Right lung (tissue), 2 donors: ENCODE measurements at regions not wholly inside any gene's neighbourhood (a gene's known extent, or its start where the extent isn't known, plus 50 kb on each side); places are given as distances from the start of the nearest gene placed in this dataset.
A peak's percentile ranks its signal among the peaks of the same experiment; 100 is the strongest.

ENCODE experiments used
- DNase-seq, 2 donors: peaks; one replicate each; pipeline ENCODE4 v3.0.0-alpha.2; 2013

DNA sequence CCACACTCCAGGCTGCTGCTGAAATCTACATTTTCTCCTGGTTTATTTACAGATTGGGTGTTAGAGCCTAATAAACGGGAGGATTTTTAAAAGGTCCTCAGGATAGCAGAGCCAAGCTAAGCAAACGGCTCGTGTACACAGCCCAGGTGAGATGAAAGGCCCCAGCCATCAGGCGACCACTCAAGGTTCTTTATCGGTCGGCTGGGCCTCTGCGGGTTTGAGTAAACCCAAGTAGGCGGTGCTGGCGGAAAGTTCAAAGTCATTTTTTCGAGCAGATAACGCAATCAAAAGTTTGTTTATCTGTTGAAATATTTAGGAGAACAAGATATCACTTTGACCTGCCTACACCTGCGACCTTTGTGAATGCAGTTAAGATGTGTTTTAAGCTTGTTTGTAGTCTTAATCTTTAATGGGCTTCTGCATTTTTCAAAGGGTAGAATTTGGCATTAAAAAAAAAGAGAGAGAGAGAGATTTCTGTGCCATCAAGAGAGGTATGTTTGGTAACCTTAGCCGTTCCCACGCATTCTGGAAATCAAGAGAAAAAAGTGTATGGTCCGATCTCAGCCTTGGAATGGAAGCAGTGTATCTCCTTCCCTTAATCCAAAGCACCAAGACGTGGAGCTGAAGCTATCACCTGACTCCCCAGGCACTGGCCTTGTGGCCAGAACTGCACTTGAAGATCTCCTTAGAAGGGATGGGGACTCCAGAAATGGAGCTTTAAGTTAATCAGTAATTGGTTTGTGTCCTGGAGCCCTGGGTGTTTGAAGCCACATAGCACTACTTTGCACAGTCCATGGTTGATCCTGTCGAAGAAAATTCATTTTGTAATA, 301.7 kb upstream of the IRX5 start:
- peak; percentile 53 to 60 for DNase-seq

DNA sequence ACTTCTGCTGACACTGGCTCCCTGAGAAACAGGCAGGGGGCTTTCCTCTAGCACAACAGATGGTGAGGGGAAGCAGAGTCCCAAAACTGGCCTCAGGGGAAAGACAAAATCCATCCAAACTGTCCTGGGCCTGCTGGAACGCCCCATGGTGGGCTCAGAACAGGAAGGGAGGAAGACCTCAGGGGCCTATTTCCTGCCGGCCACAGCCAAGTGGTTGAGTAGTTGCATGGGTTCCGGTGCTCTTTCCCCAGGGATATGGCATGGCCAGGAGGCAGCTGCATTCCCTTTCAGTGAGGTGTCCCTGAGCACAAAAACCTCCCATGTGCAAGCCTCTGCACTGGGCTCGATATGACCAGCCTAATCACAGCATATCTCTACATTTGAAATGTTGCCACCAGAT, 303.0 kb upstream of the IRX5 start:
- DNase-seq = no peak

DNA sequence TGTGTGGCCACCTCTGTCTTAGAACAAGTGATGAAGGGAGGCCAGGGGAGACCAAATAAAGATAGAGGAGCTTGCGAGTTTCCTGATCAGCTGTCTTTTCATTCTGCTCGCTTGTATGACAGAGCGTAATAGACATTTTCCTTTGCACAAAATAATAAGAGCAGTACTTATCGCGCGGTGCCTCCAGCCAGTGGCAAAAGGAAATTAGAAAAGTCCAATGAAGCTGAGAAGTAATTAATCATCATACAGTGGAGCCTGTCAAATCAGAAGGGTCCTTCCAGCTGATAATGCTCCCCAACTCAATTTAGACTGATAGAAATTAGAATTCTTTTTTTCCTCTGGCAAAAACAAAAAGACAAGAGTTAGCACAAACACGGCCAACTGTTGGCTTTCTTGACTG, 307.0 kb upstream of the IRX5 start:
- no peak for DNase-seq

DNA sequence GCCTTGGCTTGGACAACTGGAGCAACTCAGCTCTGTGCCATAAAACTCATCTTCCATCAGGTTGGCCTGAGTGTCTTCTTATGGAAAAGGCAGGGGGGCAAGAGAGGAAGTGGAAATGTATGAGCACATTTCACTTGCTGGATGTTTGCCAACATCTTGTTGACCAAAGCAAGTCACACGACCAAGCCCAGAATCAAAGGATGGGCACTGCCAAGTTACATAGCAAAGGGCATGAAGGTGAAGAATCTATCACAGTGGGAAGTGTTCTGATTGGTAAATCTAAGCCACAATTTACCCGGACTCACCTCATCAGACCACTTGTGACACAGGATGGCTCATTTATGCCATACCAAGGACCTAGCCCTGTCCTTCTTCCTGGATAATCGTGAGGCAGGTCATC, 310.5 kb upstream of the IRX5 start:
- no peak for DNase-seq

DNA sequence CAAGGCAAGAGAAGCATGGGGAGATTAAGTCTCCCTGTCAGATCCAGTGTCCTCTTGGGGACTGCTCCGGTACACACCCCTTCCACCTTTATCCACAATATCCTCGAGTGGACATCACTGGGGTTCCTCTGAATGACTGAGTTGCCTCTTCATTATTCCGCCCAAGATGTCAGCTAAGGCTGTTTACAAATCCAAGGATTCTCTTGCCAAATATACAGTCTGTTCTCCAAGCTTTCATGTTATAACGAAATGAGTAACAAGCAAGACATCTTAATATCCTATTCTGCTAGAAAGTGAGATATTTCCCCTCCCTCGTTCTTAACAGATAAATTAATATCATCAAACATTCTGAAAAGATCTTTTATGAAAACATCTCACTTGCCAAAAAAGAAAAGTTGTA, 314.1 kb upstream of the IRX5 start:
- DNase-seq = no peak

DNA sequence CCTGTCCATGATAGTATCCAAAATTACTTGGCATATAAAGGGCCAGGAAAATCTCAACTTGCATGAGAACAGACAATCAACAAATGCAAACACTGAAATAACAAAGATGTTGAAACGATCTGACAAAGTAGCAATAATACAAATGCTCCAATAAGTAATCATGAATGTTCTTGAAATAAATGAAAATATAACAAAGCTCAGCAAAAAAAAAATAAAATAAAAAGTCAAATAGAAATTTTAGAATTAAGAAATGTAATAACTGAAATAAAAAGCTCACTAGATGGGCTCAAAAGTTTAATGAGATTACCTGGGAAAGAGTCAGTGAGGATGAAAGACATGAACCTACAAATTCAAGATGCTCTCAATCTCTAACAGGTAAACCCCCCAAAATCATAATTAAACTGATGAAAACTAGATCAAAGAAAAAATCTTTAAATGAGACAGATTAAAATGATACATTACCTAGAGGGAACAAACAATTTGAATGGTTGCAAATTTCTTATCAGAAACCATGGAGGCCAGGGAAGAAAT, 319.0 kb upstream of the IRX3 start:
- DNase-seq = no peak

DNA sequence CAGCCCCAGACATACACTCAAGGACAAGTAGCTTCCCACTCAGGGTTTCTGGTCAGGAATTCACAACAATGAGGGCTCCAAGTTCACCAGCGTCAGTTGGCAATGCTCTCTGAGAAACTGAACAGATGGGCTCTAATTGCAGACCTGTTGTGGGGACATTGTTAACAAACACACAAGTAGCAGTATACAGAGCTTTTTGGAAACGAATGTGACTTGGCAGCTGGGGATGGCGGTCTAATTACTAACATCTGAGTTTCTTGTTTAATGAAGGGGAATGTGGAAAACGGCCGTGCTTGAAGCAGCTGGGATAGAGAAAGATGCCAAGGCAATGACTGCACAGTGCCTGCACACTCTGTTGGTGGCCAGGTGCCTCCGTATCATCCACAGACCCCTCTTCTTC, 316.1 kb upstream of the IRX3 start:
- DNase-seq = no peak

DNA sequence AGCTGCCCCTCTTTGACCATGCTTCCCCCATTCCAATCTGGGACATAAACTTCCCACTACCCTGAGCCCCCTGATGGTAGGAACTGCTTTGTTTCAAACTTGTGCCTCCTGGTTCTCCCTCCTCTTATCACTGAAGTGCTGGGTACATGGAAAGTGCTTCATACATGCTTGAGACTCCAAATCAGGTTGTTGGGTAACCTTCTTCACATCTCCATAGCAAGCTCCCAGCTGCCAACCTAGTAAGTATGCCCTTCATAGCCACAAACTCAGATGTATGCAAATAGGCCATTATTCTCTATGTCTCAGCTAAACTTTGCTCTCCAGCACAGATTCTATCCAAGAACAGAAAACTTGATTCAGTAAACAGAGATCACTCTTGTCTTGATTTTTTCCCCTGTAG, 310.6 kb upstream of the IRX3 start:
- DNase-seq = peak in 1 of 2 donors; percentile 17

DNA sequence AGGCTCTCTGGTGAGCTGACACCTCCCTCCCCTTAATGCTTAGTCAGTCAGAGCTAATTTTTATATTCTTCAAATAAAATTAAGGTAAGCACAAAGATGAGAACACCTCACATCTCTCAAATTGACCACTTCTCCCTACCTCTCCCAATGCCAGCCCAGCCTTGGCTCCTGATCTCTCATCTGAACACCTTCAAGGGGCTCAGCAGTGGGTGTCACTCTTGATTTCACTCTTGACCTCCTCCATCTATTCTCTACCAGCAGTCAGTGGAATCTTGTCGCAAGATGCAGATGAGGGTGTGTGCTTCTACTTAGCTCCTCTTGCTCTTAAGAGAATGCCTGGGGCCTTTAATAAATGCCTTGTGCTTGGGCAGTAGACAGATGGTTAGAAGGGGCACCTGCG, 309.0 kb upstream of the IRX3 start:
- DNase-seq = no peak

DNA sequence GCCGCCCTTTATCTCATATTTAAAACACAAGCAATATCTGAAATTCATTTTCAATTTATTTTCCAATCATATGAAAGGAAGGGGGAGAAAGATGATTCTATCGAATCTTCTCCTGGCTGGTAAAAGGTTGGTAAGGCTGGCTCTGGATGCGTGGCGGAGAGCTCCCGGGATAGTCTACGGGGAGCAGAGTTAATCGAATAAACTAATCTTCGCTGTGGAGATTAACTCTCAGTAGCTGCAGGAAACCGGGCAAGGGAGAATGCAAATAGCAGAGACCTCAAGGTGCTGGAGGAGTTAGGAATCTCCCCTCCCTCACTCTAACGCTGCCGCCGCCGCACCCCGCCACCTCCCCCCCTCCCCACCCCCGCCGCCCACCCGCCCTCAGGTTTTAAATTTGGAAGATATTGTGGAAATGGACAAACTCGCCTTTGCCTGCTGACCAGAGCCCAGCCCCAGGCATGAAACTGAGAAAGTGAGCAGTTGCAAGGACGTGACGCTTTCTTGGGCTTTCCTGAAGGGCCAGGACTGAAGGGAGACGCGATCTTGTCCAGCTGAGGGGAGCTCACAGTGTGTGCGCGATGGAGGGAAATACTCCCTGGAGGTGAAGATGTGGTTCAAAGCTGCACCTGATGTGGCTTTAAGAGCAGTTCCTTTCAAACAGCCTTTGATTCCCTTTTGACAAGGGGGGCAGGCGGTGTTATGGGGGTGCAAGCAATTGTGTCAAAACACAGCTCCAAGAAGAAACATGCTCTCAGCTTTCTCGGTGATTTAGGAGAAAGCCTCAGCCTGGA, 308.2 kb upstream of the IRX3 start:
- no peak for DNase-seq

DNA sequence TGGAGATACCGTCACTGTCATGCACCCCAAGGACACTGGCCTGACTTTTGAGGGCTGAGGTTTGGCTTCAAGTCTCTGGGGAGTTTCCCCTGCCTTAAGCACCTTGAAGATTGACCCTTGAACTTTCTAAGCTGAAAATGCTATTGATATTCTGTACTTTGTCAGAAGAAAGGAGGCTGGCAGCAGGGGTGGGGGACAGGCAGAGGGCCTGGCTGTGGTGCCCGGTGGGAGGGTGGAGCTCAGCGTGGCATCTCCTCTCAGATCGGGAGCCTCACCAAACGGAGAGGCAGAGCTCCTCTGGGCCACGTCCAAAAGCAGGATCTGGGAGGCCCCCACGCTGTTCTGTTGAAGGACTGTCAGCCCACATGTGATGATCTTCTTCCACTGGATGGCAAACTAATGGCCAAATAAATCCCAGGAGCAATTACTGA, 305.2 kb upstream of the IRX3 start:
- DNase-seq = no peak

DNA sequence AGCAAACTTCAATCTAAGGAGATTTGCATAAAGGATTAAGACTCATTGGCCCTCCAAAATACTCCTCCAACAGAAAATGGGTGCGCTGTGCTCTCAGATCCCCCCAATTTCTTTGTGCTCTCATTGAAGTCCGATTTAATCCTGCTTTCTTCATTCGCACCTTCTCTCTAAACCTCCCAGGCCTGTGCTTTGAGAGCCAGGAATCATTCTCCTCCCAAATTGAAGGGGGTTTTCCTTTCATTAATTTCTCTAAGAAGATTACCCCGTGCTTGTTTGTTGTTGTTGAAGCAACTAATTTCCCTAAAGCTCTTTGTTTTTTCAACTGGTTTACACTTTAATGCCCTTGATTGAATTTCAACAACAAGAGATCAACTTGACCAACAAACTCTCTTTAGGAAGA, 304.2 kb upstream of the IRX3 start:
- DNase-seq = no peak

DNA sequence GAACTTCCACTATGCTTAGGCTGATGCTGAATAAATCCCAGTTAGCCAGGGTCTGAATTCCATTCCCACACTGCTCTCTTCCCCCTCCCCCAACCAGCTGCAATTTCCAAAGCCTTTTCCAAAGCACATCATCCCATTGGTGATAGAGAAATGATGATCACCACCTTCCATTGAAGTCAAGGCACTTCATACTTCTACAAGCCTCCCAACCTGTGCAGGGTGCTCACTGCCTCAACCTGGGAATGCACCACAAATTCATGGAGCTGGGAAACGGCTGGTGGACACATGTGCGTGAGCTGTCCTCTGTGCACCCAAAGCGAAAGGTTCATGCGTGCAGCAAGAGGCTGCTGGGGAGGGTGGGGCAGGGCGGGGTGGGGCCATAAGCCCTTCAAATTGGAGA, 302.7 kb upstream of the IRX3 start:
- DNase-seq = no peak

DNA sequence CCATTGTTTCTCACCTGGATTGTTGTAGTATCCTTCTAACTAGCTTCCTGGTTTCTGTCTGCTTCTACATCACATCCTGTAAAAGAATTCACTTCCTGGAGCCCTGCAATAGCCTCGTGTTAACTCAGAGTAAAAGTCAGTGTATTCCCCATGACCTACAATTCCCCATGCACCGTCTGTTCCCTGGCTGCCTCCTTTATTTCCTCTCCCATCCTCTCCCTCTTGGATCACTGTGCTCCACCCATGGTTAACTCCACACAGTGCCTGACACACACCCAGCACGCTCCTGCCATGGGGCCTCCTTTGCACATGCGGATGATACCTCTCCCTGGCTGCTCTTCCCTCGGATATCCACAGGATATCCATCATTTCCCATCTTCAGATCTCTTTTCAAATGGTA, 301.4 kb upstream of the IRX3 start:
- DNase-seq = no peak

DNA sequence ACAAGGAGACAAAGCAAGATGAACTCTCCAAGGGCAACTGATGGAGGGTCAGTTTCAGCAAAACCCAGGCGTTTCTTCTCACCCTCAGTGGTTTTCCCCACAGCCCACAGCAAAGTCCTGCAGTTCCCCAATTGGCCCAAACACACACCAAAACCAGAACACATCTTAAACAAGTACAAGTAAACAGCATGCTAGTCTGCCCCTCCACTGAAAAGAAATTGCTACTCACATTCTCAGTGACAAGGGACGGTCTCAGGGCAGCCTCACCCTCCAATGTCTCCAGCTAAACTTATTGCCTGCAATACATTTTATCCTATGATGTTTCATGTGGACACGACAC, 300.6 kb upstream of the IRX3 start:
- DNase-seq = no peak

DNA sequence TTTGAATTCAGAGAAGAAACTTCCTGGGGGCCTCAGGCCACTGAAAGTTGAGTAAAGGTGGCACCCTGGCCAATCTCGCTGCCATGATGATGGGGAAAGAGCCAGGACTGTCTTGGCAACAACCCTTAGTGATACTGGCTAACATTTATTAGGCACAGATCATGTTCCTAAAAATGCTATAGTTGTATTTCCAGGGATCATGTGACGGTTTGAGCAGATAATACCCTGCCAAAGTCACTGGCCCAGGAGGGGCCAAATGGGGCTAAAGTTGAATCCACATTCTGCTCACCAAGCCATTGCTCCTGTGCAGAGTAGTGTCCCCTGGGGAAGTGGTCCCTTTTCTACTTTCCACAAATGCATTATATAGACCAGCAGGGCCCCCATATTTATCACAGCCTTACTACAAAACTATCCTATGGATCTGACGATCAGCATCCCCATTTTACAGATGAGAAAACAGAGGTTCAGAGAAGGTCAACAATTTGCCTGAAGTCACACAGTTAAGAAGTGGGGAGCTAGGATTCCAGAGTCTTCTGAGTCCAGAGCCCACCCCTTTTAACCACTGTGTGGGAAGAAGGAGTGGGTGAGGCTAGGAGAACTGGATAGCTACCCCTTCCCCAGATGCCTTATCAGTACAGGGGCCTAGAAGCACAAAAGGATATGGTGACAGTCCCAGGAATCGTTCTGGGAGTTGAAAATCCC, 300.0 kb upstream of the IRX3 start:
- DNase-seq = no peak

DNA sequence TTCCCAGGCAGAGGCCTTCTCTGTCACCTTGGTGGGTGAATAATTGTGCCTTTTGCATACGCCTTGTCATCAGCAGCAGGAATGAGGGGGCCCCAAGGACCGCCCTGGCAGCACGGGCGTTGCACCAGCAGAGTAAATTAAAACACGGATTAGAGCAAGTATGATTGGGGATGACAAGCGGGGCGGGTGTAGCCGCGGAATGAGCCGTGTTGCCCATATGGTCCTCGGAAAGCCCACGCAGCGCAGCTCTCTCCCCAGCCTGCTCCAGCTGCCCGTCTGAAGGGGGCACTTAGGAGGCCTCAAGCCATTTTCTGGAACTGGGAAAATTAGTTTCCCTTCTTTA, 299.4 kb upstream of the IRX3 start:
- DNase-seq = no peak

DNA sequence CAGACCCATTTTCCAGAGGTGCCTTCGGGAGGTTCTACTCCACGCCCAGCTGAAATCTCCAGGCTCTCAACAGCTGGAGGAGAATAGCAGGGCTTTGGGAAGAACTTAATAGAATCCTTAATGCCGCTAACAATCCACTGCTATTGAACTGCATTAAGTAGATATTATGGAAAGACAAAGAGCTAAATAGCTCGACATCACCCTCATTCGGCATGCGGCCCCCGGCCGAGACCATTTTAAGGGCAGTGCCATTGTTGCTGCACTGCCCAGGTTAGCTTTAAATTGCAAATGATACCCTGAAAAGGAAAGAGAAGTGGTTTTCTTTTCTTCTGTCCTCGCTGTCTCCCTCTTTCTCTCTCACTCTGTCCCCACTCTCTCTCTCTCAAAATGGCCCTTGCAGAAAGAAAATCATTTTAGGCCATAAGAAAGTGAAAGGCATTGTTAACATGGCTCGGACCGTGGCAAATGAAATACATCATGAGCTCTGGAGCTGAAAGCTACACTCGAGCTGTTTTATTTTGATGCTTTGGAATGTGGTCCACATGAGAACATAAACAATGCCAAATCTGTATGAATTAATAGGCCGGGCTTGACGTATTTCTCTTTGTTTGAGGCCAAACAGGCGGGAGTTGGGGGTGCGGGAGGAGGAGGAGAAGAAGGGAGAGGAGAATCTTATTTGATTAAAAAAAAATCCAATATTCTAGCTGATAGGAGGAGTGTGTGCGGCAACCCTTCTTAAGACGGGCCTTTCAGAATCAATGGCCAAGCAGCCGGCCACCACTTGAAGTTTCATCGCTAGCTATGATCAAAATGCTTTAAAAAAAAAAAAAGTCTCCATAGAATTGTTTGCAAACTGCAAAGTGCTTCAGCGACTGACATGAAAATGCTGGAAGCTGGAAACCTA, 298.8 kb upstream of the IRX3 start:
- no peak for DNase-seq

DNA sequence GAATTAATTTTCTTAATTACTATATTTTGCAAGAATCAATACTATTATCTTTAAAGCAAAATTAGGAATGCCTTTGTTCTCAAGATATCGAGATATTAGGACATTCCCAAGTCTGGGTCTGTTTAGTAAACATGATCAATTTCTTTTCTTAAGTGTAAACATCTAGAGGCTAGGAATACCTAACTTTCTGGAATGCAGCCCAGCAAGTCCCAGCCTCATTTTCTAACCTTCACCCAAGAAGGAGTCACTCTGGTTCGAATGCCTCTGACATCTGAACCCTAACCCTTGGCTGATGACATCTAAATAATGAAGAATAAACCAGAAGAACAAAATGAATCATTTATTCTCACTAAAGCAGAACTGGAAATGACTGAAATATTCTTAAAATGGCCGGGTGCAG, 297.5 kb upstream of the IRX3 start:
- DNase-seq = no peak

DNA sequence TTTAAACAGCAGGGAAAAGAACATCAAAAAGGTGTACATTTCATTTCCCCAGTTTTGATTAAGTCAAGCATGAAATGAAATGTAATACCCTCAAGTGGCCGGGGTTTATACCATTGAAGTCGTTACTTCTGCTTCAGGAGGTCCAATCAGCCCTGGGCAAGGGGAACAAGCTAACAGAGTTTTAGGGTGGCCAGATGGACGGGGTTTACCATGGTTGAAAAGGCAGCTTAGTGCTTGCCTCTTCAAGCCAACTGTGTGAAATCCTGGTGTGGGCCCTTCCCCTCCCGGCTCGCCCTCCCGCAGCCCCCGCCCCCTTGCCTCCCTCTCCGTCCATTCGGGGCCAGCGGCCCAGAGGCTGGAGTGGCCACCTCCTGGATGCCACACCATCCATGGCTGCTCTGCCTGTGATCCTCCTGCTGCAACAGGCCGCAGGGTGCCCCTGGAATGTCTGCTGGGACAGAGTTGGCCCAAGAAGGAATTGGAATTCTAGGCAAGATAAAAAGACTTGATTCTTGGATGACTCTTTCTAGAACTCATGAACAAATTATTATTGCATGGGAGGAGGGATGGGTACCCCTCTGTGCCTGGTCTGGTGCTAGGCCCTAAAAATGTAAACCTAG, 296.2 kb upstream of the IRX3 start:
- DNase-seq = no peak

DNA sequence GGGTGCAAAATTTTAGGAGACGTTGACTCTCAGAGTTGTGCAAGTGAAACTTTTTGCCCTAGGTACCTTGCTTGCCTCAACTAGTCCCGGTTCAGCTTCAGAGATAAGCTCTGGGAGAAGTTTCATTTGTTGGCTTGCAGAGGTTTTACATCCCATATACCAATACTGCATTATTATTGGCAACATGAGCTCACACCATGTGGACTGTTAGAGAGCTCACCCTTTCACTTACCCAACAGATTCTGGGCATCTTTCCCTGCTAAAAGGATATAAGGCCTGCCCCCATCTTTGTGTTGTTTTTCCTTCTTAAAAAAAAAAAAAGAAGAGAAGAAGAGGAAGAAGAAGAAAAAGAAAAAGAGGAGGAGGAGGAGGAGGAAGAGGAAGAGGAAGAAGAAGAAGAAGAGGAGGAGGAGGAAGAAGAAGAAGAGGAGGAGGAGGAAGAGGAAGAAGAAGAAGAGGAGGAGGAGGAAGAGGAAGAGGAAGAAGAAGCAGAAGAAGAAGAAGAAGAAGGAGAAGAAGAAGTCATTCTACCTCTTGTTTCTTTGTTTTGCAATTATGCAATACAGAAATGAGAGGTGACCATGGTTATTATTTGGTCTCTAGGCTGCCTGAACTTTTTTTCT, 292.6 kb upstream of the IRX3 start:
- peak; percentile 51 to 68 for DNase-seq
